ENCODE measurements at regions not wholly inside any gene's neighbourhood (a gene's known extent, or its start where the extent isn't known, plus 50 kb on each side); places are given as distances from the start of the nearest gene placed in this dataset.

DNA sequence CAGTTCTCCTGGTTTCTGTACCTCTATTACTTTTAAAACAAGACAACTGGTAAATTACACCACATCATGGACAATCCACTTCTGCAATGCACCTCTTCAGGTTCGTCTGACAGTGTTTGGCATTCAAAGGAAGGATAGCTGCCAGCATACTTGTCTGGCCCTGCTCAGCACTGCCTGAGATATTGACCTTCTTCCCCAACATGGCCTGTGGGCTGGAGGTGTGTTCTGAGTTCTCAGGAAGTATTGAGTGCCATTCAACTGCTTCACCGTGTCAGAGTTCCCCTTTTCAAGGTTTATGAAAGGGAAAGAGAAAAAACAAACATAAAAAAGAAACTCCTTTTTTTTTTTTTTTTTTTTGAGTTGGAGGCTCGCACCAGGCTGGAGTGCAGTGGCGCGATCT is 267.9 kb upstream of the SASH1 start:
- no peak overlapping the region for H3K4me2 ChIP-seq (ENCODE audit: insufficient read depth, low read length)
- TF ChIP-seq, protein P1, sequence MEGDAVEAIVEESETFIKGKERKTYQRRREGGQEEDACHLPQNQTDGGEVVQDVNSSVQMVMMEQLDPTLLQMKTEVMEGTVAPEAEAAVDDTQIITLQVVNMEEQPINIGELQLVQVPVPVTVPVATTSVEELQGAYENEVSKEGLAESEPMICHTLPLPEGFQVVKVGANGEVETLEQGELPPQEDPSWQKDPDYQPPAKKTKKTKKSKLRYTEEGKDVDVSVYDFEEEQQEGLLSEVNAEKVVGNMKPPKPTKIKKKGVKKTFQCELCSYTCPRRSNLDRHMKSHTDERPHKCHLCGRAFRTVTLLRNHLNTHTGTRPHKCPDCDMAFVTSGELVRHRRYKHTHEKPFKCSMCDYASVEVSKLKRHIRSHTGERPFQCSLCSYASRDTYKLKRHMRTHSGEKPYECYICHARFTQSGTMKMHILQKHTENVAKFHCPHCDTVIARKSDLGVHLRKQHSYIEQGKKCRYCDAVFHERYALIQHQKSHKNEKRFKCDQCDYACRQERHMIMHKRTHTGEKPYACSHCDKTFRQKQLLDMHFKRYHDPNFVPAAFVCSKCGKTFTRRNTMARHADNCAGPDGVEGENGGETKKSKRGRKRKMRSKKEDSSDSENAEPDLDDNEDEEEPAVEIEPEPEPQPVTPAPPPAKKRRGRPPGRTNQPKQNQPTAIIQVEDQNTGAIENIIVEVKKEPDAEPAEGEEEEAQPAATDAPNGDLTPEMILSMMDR (IDR thresholded peaks at IDR 0.05; ENCODE audit: extremely low read depth, low read depth, low read length): no peak
- no peak overlapping the region for H3K27ac ChIP-seq (ENCODE audit: low read depth, low read length)
- H3K4me1 ChIP-seq (ENCODE audit: insufficient read depth, low read length): no peaks in the 10 kb centered on the region
- no peaks in the 10 kb centered on the region for H3K27me3 ChIP-seq (ENCODE audit: insufficient read depth, low read length)
- no peaks in the 10 kb centered on the region for H3K79me2 ChIP-seq (ENCODE audit: insufficient read depth, low read length)
- no peaks in the 10 kb centered on the region for H3K36me3 ChIP-seq (ENCODE audit: insufficient read depth, low read length)
- H3K4me3 ChIP-seq (ENCODE audit: insufficient read depth, low read length): no peak overlapping the region
- no peak overlapping the region for H2AFZ ChIP-seq (ENCODE audit: low read length)
- no peaks in the 10 kb centered on the region for H4K20me1 ChIP-seq (ENCODE audit: insufficient read depth, low read length)
- DNase-seq (ENCODE audit: insufficient read length, low spot score, missing footprints): no peak
- no peaks in the 10 kb centered on the region for H3K9me3 ChIP-seq (ENCODE audit: low read depth, low read length)

DNA sequence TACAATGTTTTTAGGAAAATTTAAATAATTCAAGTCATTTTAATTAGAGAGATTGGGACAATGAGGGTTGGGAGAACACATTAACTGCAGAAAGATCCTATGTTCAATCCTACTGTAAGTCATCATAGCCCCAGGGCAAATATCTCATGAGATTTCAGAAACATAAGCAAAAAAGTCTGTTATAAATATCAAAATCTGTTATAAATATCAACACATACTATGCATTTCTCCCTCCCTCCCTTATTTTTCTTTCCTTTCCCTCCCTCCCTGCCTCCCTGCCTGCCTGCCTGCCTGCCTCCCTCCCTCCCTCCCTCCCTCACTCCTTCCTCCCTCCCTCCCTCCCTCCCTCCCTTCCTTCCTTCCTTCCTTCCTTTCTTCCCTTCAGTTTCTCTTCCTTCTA is 267.3 kb upstream of the SASH1 start:
- DNase-seq (ENCODE audit: insufficient read length, low spot score, missing footprints): no peak
- TF ChIP-seq, protein P1 (IDR thresholded peaks at IDR 0.05; ENCODE audit: extremely low read depth, low read depth, low read length): no peak
- no peak overlapping the region for H3K4me3 ChIP-seq (ENCODE audit: insufficient read depth, low read length)

DNA sequence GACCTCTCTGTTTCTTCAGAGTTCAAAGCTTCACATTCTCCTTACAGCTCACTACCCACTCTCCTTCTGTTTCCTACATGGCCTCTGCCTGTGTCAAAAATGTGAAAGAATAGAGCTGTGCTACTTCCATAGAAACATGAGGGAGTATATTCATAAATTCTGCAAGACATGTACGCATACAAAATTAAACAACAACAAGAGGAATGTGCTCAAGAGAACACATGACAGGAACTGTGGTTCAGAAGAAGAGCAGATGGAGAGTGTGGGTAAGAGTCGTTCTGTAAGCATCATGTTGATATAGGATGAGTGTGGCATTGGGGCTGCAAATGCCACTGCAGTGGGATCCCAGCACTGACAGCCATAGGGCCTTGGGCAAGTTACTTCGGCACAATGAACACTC is 266.6 kb upstream of the SASH1 start:
- Histone ChIP-seq H2AFZ (ENCODE audit: low read length) (no peak overlapping the region), H3K4me3 (ENCODE audit: insufficient read depth, low read length) (no peak overlapping the region), H3K27ac (ENCODE audit: low read depth, low read length) (no peak overlapping the region), H3K9me3 (ENCODE audit: low read depth, low read length) (no peaks in the 10 kb centered on the region), H3K4me1 (ENCODE audit: insufficient read depth, low read length) (no peaks in the 10 kb centered on the region), H3K4me2 (ENCODE audit: insufficient read depth, low read length) (no peak overlapping the region), H3K27me3 (ENCODE audit: insufficient read depth, low read length) (no peaks in the 10 kb centered on the region), H4K20me1 (ENCODE audit: insufficient read depth, low read length) (no peaks in the 10 kb centered on the region), H3K36me3 (ENCODE audit: insufficient read depth, low read length) (no peaks in the 10 kb centered on the region), H3K79me2 (ENCODE audit: insufficient read depth, low read length) (no peaks in the 10 kb centered on the region)
- DNase-seq (ENCODE audit: insufficient read length, low spot score, missing footprints): no peak
- TF ChIP-seq, protein P1 (IDR thresholded peaks at IDR 0.05; ENCODE audit: extremely low read depth, low read depth, low read length): no peak

More for the DNA sequence above, 267.3 kb upstream of the SASH1 start:
- no peaks in the 10 kb centered on the region for H4K20me1 ChIP-seq (ENCODE audit: insufficient read depth, low read length)
- H3K4me1 ChIP-seq (ENCODE audit: insufficient read depth, low read length): no peaks in the 10 kb centered on the region
- H3K9me3 ChIP-seq (ENCODE audit: low read depth, low read length): no peaks in the 10 kb centered on the region
- H3K27ac ChIP-seq (ENCODE audit: low read depth, low read length): no peak overlapping the region
- H3K79me2 ChIP-seq (ENCODE audit: insufficient read depth, low read length): no peaks in the 10 kb centered on the region
- H2AFZ ChIP-seq (ENCODE audit: low read length): no peak overlapping the region
- no peaks in the 10 kb centered on the region for H3K27me3 ChIP-seq (ENCODE audit: insufficient read depth, low read length)
- no peaks in the 10 kb centered on the region for H3K36me3 ChIP-seq (ENCODE audit: insufficient read depth, low read length)
- no peak overlapping the region for H3K4me2 ChIP-seq (ENCODE audit: insufficient read depth, low read length)

DNA sequence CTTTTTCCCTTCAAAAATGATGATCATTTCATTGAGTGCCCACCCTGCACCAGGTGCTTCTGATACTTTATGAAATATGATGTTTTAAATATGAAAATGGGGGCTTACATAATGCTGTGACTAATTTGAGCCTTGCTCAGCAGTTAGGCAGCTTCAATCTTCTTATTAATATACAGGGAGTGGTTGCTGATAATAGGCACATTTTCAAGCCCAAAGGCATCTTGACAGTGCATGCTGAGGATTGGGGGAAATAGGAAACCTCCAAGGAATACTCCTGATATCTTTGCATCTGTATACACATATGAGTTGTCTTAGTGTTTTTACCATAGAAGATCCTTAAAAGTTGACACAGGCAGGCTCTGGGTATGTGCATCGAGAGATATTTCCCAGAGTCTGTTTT is 262.3 kb upstream of the SASH1 start:
- no peaks in the 10 kb centered on the region for H3K9me3 ChIP-seq (ENCODE audit: low read depth, low read length)
- no peak for DNase-seq (ENCODE audit: insufficient read length, low spot score, missing footprints)
- H3K4me2 ChIP-seq (ENCODE audit: insufficient read depth, low read length): no peak overlapping the region
- no peak overlapping the region for H3K27ac ChIP-seq (ENCODE audit: low read depth, low read length)
- H3K36me3 ChIP-seq (ENCODE audit: insufficient read depth, low read length): no peaks in the 10 kb centered on the region
- H3K4me3 ChIP-seq (ENCODE audit: insufficient read depth, low read length): no peak overlapping the region
- no peaks in the 10 kb centered on the region for H3K27me3 ChIP-seq (ENCODE audit: insufficient read depth, low read length)
- H3K79me2 ChIP-seq (ENCODE audit: insufficient read depth, low read length): no peaks in the 10 kb centered on the region
- no peaks in the 10 kb centered on the region for H4K20me1 ChIP-seq (ENCODE audit: insufficient read depth, low read length)
- TF ChIP-seq, protein P1 (IDR thresholded peaks at IDR 0.05; ENCODE audit: extremely low read depth, low read depth, low read length): no peak
- H2AFZ ChIP-seq (ENCODE audit: low read length): no peak overlapping the region
- no peaks in the 10 kb centered on the region for H3K4me1 ChIP-seq (ENCODE audit: insufficient read depth, low read length)

All from osteoblast (primary cell).